ENCODE measurements at regions not wholly inside any gene's neighbourhood (a gene's known extent, or its start where the extent isn't known, plus 50 kb on each side); places are given as distances from the start of the nearest gene placed in this dataset.
A peak's percentile ranks its signal among the peaks of the same experiment; 100 is the strongest.

GRCh38 chr15:29933042-29933803, 111.0 kb upstream of the TJP1 start:
- no peaks in the 10 kb centered on the region for H3K27me3 ChIP-seq
- no peaks in the 10 kb centered on the region for H3K4me1 ChIP-seq
- no peak overlapping the region for H3K27ac ChIP-seq
- H3K4me3 ChIP-seq, result no peak overlapping the region
- intact Hi-C loops (cut with DNase I), result no loop called here
- no peak for TF ChIP-seq CTCF (IDR thresholded peaks at IDR 0.05)
- no peaks in the 10 kb centered on the region for H3K9me3 ChIP-seq
- DNase-seq (ENCODE audit: low spot score in 2 of 2), result no peak
- H3K36me3 ChIP-seq, result no peaks in the 10 kb centered on the region

- no peak overlapping the region for H3K27ac ChIP-seq
- H3K4me1 ChIP-seq, result peaks cover 3 to 5% of the 10 kb centered on the region in 2 donors
- H3K4me3 ChIP-seq, result no peak overlapping the region
- no peaks in the 10 kb centered on the region for H3K9me3 ChIP-seq
- no peak for DNase-seq (ENCODE audit: low spot score in 2 of 2)
- H3K36me3 ChIP-seq, result no peaks in the 10 kb centered on the region
- intact Hi-C loops (cut with DNase I), result loop anchor here (10.0 kb wide), 1 partner anchor 251 kb away; no protein-coding TSS in a partner anchor
- no peak for TF ChIP-seq CTCF (IDR thresholded peaks at IDR 0.05)
- no peaks in the 10 kb centered on the region for H3K27me3 ChIP-seq
Observed at GRCh38 chr15:29926083-29926388, 103.8 kb upstream of the TJP1 start.

GRCh38 chr15:29925227-29926082, 103.2 kb upstream of the TJP1 start:
- Histone ChIP-seq H3K4me3 (no peak overlapping the region), H3K9me3 (no peaks in the 10 kb centered on the region), H3K4me1 (peaks cover 3 to 5% of the 10 kb centered on the region in 2 donors), H3K36me3 (no peaks in the 10 kb centered on the region), H3K27me3 (no peaks in the 10 kb centered on the region), H3K27ac (peak overlapping the region; percentile 37 to 46)
- intact Hi-C loops (cut with DNase I), result loop anchor here (2.0 to 10.0 kb wide), 3 partner anchors 103 to 251 kb away; partner anchors contain the start of gene TJP1
- peak; percentile 55 to 63 (median 62) for TF ChIP-seq CTCF (IDR thresholded peaks at IDR 0.05)
- DNase-seq (ENCODE audit: low spot score in 2 of 2), result peak in 1 of 2 donors; percentile 71

- H3K27ac ChIP-seq, result peak overlapping the region; percentile 37 to 46
Observed at GRCh38 chr15:29924750-29925149, 102.5 kb upstream of the TJP1 start.

GRCh38 chr15:29922191-29922590, 99.9 kb upstream of the TJP1 start:
- Histone ChIP-seq H3K9me3 (no peaks in the 10 kb centered on the region), H3K4me1 (peaks cover 3 to 5% of the 10 kb centered on the region in 2 donors), H3K4me3 (no peak overlapping the region), H3K27me3 (no peaks in the 10 kb centered on the region), H3K36me3 (no peaks in the 10 kb centered on the region), H3K27ac (no peak overlapping the region)
- intact Hi-C loops (cut with DNase I), result loop anchor here (10.0 kb wide), 1 partner anchor 247 kb away; no protein-coding TSS in a partner anchor
- TF ChIP-seq CTCF (IDR thresholded peaks at IDR 0.05), result no peak
- no peak for DNase-seq (ENCODE audit: low spot score in 2 of 2)

More at GRCh38 chr15:29924750-29925149, 102.5 kb upstream of the TJP1 start:
- Histone ChIP-seq H3K4me1 (peaks cover 3 to 5% of the 10 kb centered on the region in 2 donors), H3K9me3 (no peaks in the 10 kb centered on the region), H3K36me3 (no peaks in the 10 kb centered on the region), H3K27me3 (no peaks in the 10 kb centered on the region), H3K4me3 (no peak overlapping the region)
- intact Hi-C loops (cut with DNase I), result loop anchor here (2.0 to 10.0 kb wide), 3 partner anchors 102 to 250 kb away; partner anchors contain the start of gene TJP1
- no peak for TF ChIP-seq CTCF (IDR thresholded peaks at IDR 0.05)
- DNase-seq (ENCODE audit: low spot score in 2 of 2), result peak in 1 of 2 donors; percentile 69

All from ascending aorta (tissue), 2 donors.